GM13977 (cell line): ENCODE measurements at regions not wholly inside any gene's neighbourhood (a gene's known extent, or its start where the extent isn't known, plus 50 kb on each side); places are given as distances from the start of the nearest gene placed in this dataset.

Source experiments
- DNase-seq: peaks from one replicate; pipeline ENCODE4 v3.0.0; 2012; ENCODE audit warnings: low spot score
- in situ Hi-C: fragments of 300-500 bp; cut with MboI; formaldehyde crosslinking; loops from one replicate; pipeline ENCODE4 v1.12.0; 2022; ENCODE audit warnings: low sequenced_read_pairs, low pct_unique_long_range_greater_than_20kb, mixed read lengths, inconsistent platforms; ENCODE audit not compliant: unreplicated experiment
- TF ChIP-seq, protein P1 (sequence below): IDR thresholded peaks from 2 replicates; pipeline ENCODE4 v1.5.1; 2012; ENCODE audit warnings: mild to moderate bottlenecking, control low read depth; ENCODE audit not compliant: insufficient read depth; ENCODE audit errors: extremely low read depth, missing control alignments

GRCh38 chr2:21515903-21516302 is 392.1 kb downstream of the TDRD15 start:
- TF ChIP-seq, protein P1, sequence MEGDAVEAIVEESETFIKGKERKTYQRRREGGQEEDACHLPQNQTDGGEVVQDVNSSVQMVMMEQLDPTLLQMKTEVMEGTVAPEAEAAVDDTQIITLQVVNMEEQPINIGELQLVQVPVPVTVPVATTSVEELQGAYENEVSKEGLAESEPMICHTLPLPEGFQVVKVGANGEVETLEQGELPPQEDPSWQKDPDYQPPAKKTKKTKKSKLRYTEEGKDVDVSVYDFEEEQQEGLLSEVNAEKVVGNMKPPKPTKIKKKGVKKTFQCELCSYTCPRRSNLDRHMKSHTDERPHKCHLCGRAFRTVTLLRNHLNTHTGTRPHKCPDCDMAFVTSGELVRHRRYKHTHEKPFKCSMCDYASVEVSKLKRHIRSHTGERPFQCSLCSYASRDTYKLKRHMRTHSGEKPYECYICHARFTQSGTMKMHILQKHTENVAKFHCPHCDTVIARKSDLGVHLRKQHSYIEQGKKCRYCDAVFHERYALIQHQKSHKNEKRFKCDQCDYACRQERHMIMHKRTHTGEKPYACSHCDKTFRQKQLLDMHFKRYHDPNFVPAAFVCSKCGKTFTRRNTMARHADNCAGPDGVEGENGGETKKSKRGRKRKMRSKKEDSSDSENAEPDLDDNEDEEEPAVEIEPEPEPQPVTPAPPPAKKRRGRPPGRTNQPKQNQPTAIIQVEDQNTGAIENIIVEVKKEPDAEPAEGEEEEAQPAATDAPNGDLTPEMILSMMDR, result no peak
- in situ Hi-C loops, result no loop called here
- DNase-seq, result no peak

DNA sequence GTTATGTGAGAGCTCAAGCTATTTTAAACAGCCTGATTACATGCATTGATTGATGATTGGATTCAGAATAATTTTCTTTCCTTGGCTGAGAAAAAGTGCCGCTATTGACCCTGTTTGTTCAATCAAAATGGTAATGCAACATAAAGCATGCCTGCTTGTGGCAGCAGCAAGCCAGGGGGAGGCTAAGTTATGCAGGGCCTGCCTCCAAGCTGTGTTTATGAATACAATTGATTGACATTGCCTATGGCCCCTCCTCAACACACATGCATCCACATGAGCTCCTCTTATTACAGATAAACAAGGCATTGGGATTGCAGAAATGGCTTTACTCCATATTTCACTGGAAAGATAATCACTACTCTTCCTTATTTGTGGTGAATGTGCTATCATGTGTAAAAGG is 395.6 kb downstream of the TDRD15 start:
- TF ChIP-seq, protein P1, result no peak
- in situ Hi-C loops, result no loop called here
- no peak for DNase-seq

GRCh38 chr2:21519821-21520220 is 396.1 kb downstream of the TDRD15 start:
- in situ Hi-C loops, result no loop called here
- DNase-seq, result no peak
- TF ChIP-seq, protein P1, result no peak

GRCh38 chr2:21535826-21536225 is 412.1 kb downstream of the TDRD15 start:
- DNase-seq, result no peak
- TF ChIP-seq, protein P1, result no peak
- in situ Hi-C loops, result no loop called here

DNA sequence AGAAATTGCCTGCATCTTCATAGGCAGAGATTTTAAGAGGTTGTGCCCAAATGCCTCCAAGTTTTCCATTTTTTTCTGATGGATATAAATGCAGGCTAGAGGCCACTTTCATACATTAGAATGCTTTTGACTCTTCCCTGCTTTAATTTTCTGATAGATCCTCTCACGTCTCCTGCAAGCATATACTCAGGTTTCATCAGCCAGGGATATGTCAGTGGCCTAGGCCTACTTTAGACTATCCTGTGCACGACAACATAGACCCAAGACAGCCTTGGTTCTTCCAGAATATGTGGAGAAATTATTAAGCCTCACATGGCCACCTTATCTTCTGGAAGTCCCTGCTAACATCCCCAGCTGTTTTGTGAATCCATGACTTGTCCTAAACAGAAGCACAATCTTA is 415.9 kb downstream of the TDRD15 start:
- in situ Hi-C loops, result no loop called here
- TF ChIP-seq, protein P1, result no peak
- no peak for DNase-seq

GRCh38 chr2:21543630-21544029 is 419.9 kb downstream of the TDRD15 start:
- no peak for DNase-seq
- TF ChIP-seq, protein P1, result no peak
- in situ Hi-C loops, result no loop called here

GRCh38 chr2:21544392-21544791 is 420.6 kb downstream of the TDRD15 start:
- TF ChIP-seq, protein P1, result no peak
- in situ Hi-C loops, result no loop called here

More at GRCh38 chr2:21544392-21544791, 420.6 kb downstream of the TDRD15 start:
- no peak for DNase-seq
